ENCODE measurements at regions not wholly inside any gene's neighbourhood (a gene's known extent, or its start where the extent isn't known, plus 50 kb on each side); places are given as distances from the start of the nearest gene placed in this dataset.

DNA sequence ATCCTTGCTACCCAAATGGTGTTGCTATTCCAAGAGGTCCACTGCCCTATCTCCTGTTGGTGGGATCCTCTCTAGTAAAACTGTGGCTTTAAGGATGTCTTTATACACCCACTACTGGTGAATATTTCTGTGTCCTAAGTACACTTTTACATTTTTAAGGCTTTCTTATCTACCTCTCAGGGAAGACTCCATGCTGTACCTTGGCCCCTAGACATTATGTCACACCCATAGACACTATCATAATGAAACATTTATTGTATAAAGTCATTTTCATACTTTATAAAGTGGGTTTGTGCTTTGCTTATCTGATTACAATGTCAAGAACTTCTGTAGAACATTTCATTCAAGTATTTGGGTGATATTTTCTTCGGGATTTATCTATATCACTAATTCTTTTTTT lies 270.3 kb upstream of the SNX7 start:
- TF ChIP-seq POLR2A (IDR thresholded peaks at IDR 0.05) (no peak), POLR2AphosphoS5 (IDR thresholded peaks at IDR 0.05) (no peak)
- TF ChIP-seq, protein P1, sequence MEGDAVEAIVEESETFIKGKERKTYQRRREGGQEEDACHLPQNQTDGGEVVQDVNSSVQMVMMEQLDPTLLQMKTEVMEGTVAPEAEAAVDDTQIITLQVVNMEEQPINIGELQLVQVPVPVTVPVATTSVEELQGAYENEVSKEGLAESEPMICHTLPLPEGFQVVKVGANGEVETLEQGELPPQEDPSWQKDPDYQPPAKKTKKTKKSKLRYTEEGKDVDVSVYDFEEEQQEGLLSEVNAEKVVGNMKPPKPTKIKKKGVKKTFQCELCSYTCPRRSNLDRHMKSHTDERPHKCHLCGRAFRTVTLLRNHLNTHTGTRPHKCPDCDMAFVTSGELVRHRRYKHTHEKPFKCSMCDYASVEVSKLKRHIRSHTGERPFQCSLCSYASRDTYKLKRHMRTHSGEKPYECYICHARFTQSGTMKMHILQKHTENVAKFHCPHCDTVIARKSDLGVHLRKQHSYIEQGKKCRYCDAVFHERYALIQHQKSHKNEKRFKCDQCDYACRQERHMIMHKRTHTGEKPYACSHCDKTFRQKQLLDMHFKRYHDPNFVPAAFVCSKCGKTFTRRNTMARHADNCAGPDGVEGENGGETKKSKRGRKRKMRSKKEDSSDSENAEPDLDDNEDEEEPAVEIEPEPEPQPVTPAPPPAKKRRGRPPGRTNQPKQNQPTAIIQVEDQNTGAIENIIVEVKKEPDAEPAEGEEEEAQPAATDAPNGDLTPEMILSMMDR (IDR thresholded peaks at IDR 0.05) = no peak
